Fibroblast of the aortic adventitia (primary cell): ENCODE measurements at regions not wholly inside any gene's neighbourhood (a gene's known extent, or its start where the extent isn't known, plus 50 kb on each side); places are given as distances from the start of the nearest gene placed in this dataset.

Experiments
- DNase-seq: peaks from one replicate; pipeline ENCODE4 v3.0.0-alpha.2; 2010; ENCODE audit warnings: low read depth
- H3K4me3 ChIP-seq: 2 replicates; pipeline ENCODE4 v1.5.1; 2011; ENCODE audit warnings: low read depth, mild to moderate bottlenecking, control low read depth, low read length, moderate library complexity
- TF ChIP-seq, protein P1 (sequence below): IDR thresholded peaks from 2 replicates; pipeline ENCODE4 v1.5.1; 2011; ENCODE audit warnings: mild to moderate bottlenecking, low read length, control low read depth, inconsistent platforms; ENCODE audit not compliant: insufficient read depth

DNA sequence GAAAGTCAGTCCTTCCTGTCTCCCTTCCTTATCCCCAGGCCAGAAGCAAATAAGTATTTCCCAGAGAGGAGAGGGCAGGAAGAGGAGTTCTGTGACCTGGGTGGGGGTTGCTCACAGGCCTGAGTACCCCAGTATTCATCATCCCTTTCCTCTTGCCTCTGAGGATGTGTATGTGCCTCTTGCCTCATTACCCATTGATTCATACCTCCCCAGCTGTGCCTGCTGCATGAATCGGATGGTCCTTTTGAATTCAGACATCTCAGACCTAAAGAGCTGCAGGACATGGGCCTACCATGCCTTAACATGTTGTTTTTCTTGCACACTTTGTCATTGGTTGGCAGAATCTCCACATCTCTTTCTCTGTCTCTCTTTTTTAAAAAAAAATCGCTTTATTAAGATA is 112.8 kb upstream of the SHB start:
- DNase-seq: no peak
- H3K4me3 ChIP-seq: no peak overlapping the region
- TF ChIP-seq, protein P1, sequence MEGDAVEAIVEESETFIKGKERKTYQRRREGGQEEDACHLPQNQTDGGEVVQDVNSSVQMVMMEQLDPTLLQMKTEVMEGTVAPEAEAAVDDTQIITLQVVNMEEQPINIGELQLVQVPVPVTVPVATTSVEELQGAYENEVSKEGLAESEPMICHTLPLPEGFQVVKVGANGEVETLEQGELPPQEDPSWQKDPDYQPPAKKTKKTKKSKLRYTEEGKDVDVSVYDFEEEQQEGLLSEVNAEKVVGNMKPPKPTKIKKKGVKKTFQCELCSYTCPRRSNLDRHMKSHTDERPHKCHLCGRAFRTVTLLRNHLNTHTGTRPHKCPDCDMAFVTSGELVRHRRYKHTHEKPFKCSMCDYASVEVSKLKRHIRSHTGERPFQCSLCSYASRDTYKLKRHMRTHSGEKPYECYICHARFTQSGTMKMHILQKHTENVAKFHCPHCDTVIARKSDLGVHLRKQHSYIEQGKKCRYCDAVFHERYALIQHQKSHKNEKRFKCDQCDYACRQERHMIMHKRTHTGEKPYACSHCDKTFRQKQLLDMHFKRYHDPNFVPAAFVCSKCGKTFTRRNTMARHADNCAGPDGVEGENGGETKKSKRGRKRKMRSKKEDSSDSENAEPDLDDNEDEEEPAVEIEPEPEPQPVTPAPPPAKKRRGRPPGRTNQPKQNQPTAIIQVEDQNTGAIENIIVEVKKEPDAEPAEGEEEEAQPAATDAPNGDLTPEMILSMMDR: no peak

- no peak for DNase-seq
- TF ChIP-seq, protein P1: no peak
- H3K4me3 ChIP-seq: no peak overlapping the region
Observed at GRCh38 chr9:38181232-38181631, 112.2 kb upstream of the SHB start.

DNA sequence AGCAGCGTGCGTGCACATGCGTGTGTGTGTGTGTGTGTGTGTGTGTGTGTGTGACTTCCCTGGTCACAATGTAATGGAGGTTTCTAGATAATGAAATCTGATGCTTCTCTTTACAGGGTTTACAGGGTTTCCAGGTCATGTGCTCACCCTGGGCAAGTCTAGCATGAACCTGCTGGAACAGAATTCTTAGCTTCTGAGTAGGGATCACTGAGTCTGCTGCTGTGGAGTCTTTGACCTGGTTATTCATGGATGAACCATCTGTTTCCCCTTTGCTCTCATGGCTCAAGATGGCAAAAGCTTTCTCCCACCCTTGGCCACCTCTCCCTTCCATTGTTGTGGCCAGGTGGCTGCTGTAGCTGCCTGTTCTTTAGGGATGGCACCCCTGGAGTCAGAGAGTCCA is 111.6 kb upstream of the SHB start:
- H3K4me3 ChIP-seq: no peak overlapping the region
- TF ChIP-seq, protein P1: no peak
- no peak for DNase-seq

- no peak overlapping the region for H3K4me3 ChIP-seq
- DNase-seq: no peak
- TF ChIP-seq, protein P1: no peak
Observed at GRCh38 chr9:38179965-38180364, 110.9 kb upstream of the SHB start.

GRCh38 chr9:38178237-38178636 is 109.2 kb upstream of the SHB start:
- TF ChIP-seq, protein P1: no peak
- no peak overlapping the region for H3K4me3 ChIP-seq
- DNase-seq: no peak

DNA sequence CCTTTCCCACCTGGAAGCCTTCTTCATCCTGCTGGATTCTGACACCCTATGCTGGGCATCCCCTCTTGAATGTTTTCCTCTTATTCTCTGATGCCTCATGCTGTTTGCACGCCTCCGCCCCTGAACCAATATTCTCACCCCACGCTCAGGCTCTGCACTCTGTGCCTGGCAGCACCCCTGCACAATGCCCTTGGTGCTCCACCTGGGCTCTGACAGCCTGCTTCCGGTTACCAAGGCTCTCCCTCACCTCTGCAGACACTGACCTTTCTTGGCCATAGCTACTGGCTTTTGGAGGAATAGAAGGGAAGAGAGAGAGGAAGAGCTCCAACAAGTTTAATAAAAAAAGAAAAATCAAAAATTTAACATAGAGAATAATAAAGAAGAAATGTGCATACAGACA is 108.7 kb upstream of the SHB start:
- no peak overlapping the region for H3K4me3 ChIP-seq
- DNase-seq: no peak
- TF ChIP-seq, protein P1: no peak

DNA sequence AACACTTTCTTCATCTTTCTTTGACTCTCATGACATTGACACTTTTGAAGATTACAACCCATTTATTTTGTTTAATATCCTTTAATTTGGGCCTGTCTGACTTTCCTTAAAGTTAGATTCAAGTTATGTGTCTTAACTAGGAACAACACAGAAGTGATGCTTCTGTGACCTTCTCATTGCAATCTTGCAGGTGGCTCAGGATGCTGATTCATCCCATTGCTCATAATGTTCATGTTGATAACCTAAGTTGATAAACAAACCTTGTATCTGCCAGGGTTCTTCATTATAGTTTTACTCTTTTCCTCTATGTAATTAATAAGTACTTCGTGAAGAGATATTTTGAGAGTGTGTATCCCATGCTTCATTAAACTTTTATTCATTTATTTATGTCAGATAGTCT is 107.2 kb upstream of the SHB start:
- no peak for DNase-seq
- TF ChIP-seq, protein P1: no peak
- no peak overlapping the region for H3K4me3 ChIP-seq
